MM.1S (cell line): ENCODE measurements at regions not wholly inside any gene's neighbourhood (a gene's known extent, or its start where the extent isn't known, plus 50 kb on each side); places are given as distances from the start of the nearest gene placed in this dataset.

Source experiments
- DNase-seq: peaks from one replicate; pipeline ENCODE4 v3.0.0-alpha.2; 2015
- H2AFZ ChIP-seq: fragments of 300-600 bp; sonication (generic); 2 replicates; pipeline ENCODE4 v1.6.0; 2016; ENCODE audit warnings: antibody characterized with exemption, low read length
- H3F3A ChIP-seq: fragments of 300-600 bp; sonication (generic); 2 replicates; pipeline ENCODE4 v1.6.1; 2016; ENCODE audit warnings: mild to moderate bottlenecking, antibody characterized with exemption, low read length, moderate library complexity, mixed read lengths; ENCODE audit not compliant: insufficient read depth
- H3K27ac ChIP-seq: fragments of 300-600 bp; sonication (generic); 2 replicates; pipeline ENCODE4 v1.5.1; 2016; ENCODE audit warnings: mild to moderate bottlenecking, low read length
- H3K27me3 ChIP-seq: fragments of 300-600 bp; sonication (generic); replicated peaks from 2 replicates; pipeline ENCODE4 v1.6.0; 2016; ENCODE audit warnings: low read length; ENCODE audit not compliant: insufficient read depth
- H3K36me3 ChIP-seq: fragments of 300-600 bp; sonication (generic); replicated peaks from 2 replicates; pipeline ENCODE4 v1.6.1; 2016; ENCODE audit warnings: mild to moderate bottlenecking, low read length, mixed read lengths; ENCODE audit not compliant: insufficient read depth
- H3K4me1 ChIP-seq: fragments of 300-600 bp; sonication (generic); 2 replicates; pipeline ENCODE4 v1.6.1; 2016; ENCODE audit warnings: low read length, mixed read lengths
- H3K4me2 ChIP-seq: fragments of 300-600 bp; sonication (generic); 2 replicates; pipeline ENCODE4 v1.6.0; 2016; ENCODE audit warnings: low read depth, low read length
- H3K4me3 ChIP-seq: fragments of 300-600 bp; sonication (generic); 2 replicates; pipeline ENCODE4 v1.5.1; 2016; ENCODE audit warnings: low read length, mixed read lengths
- H3K79me2 ChIP-seq: fragments of 300-600 bp; sonication (generic); 2 replicates; pipeline ENCODE4 v1.6.1; 2016; ENCODE audit warnings: mixed run types, low read length, mixed read lengths
- H3K9ac ChIP-seq: fragments of 300-600 bp; sonication (generic); 2 replicates; pipeline ENCODE4 v1.6.1; 2016; ENCODE audit warnings: low read length, mixed read lengths
- H3K9me2 ChIP-seq: fragments of 300-600 bp; sonication (generic); replicated peaks from 2 replicates; pipeline ENCODE4 v1.6.1; 2016; ENCODE audit warnings: mild to moderate bottlenecking, low read length, mixed read lengths; ENCODE audit not compliant: insufficient read depth
- H3K9me3 ChIP-seq: fragments of 300-600 bp; sonication (generic); replicated peaks from 2 replicates; pipeline ENCODE4 v1.6.1; 2016; ENCODE audit warnings: mild to moderate bottlenecking, low read length, mixed read lengths; ENCODE audit not compliant: insufficient read depth
- H4K20me1 ChIP-seq: fragments of 300-600 bp; sonication (generic); 2 replicates; pipeline ENCODE4 v1.6.1; 2016; ENCODE audit warnings: mild to moderate bottlenecking, low read length, moderate library complexity, mixed read lengths; ENCODE audit not compliant: insufficient read depth
- CTCF ChIP-seq: fragments of 300-600 bp; sonication (generic); IDR thresholded peaks from 2 replicates; pipeline ENCODE4 v1.5.1; 2016; ENCODE audit warnings: antibody characterized with exemption, low read length, mixed read lengths
- EZH2 ChIP-seq: fragments of 300-600 bp; sonication (generic); optimal IDR thresholded peaks from 2 replicates; pipeline ENCODE3; 2017; ENCODE audit warnings: low read depth, mild to moderate bottlenecking, antibody characterized with exemption, low read length, mixed read lengths
- EZH2phosphoT487 ChIP-seq: fragments of 300-600 bp; sonication (generic); IDR thresholded peaks from 2 replicates; pipeline ENCODE4 v1.6.1; 2018; ENCODE audit warnings: antibody characterized with exemption, low read length

- no peak overlapping the region for H2AFZ ChIP-seq
- no peaks in the 10 kb centered on the region for H4K20me1 ChIP-seq
- no peaks in the 10 kb centered on the region for H3K9me2 ChIP-seq
- peaks cover 24% of the 10 kb centered on the region for H3K4me1 ChIP-seq
- no peak overlapping the region for H3K4me3 ChIP-seq
- DNase-seq, result no peak
- no peaks in the 10 kb centered on the region for H3K9me3 ChIP-seq
- H3K27ac ChIP-seq, result peak overlapping the region; percentile 47
- H3K36me3 ChIP-seq, result no peaks in the 10 kb centered on the region
- TF ChIP-seq EZH2, result no peak
- TF ChIP-seq EZH2phosphoT487, result no peak
- TF ChIP-seq CTCF, result no peak
- peak overlapping the region; percentile 33 for H3K4me2 ChIP-seq
- H3K27me3 ChIP-seq, result no peaks in the 10 kb centered on the region
- no peaks in the 10 kb centered on the region for H3F3A ChIP-seq
- no peaks in the 10 kb centered on the region for H3K79me2 ChIP-seq
- peak overlapping the region; percentile 26; the same call in 1 of the 2 replicates for H3K9ac ChIP-seq
Measured at GRCh38 chr9:1939466-1939865, 75.7 kb upstream of the SMARCA2 start.

GRCh38 chr9:1939926-1940368, 75.2 kb upstream of the SMARCA2 start:
- TF ChIP-seq EZH2, result no peak
- TF ChIP-seq CTCF, result peak; percentile 96
- TF ChIP-seq EZH2phosphoT487, result no peak

GRCh38 chr9:1941989-1942388, 73.2 kb upstream of the SMARCA2 start:
- Histone ChIP-seq H3K4me3 (no peak overlapping the region), H3K9ac (no peak overlapping the region)
- TF ChIP-seq EZH2phosphoT487 (no peak), CTCF (no peak)

More at GRCh38 chr9:1939926-1940368, 75.2 kb upstream of the SMARCA2 start:
- peak overlapping the region; percentile 47 for H3K27ac ChIP-seq
- peaks cover 24% of the 10 kb centered on the region for H3K4me1 ChIP-seq
- peak overlapping the region; percentile 26; the same call in 1 of the 2 replicates for H3K9ac ChIP-seq
- H3K36me3 ChIP-seq, result no peaks in the 10 kb centered on the region
- no peaks in the 10 kb centered on the region for H3K9me2 ChIP-seq
- H3K4me3 ChIP-seq, result no peak overlapping the region
- DNase-seq, result peak; percentile 78
- H4K20me1 ChIP-seq, result no peaks in the 10 kb centered on the region
- H2AFZ ChIP-seq, result peak overlapping the region; percentile 53
- no peaks in the 10 kb centered on the region for H3K79me2 ChIP-seq
- peak overlapping the region; percentile 33 for H3K4me2 ChIP-seq
- no peaks in the 10 kb centered on the region for H3F3A ChIP-seq
- no peaks in the 10 kb centered on the region for H3K27me3 ChIP-seq
- no peaks in the 10 kb centered on the region for H3K9me3 ChIP-seq

More at GRCh38 chr9:1941989-1942388, 73.2 kb upstream of the SMARCA2 start:
- Histone ChIP-seq H4K20me1 (no peaks in the 10 kb centered on the region), H3F3A (no peaks in the 10 kb centered on the region), H3K4me2 (no peak overlapping the region), H3K9me2 (no peaks in the 10 kb centered on the region), H3K9me3 (no peaks in the 10 kb centered on the region), H3K27ac (no peak overlapping the region), H2AFZ (no peak overlapping the region), H3K79me2 (no peaks in the 10 kb centered on the region), H3K27me3 (no peaks in the 10 kb centered on the region), H3K4me1 (peaks cover 24% of the 10 kb centered on the region), H3K36me3 (no peaks in the 10 kb centered on the region)
- DNase-seq, result no peak
